Loucy (cell line): ENCODE measurements at regions not wholly inside any gene's neighbourhood (a gene's known extent, or its start where the extent isn't known, plus 50 kb on each side); places are given as distances from the start of the nearest gene placed in this dataset.

Experiments
- H2AFZ ChIP-seq: fragments of 200-600 bp; sonication (generic); 2 replicates; pipeline ENCODE4 v1.6.0; 2016; ENCODE audit warnings: antibody characterized with exemption, mild to moderate bottlenecking, low read length, moderate library complexity
- H3F3A ChIP-seq: fragments of 200-600 bp; 2 replicates; pipeline ENCODE4 v1.6.0; 2016; ENCODE audit warnings: antibody characterized with exemption, low read depth, mild to moderate bottlenecking
- H3K27me3 ChIP-seq: fragments of 200-600 bp; sonication (generic); 2 replicates; pipeline ENCODE4 v1.6.1; 2014; ENCODE audit warnings: low read length, mild to moderate bottlenecking; ENCODE audit not compliant: insufficient read depth, poor library complexity, severe bottlenecking
- H3K36me3 ChIP-seq: fragments of 200-600 bp; sonication (generic); 2 replicates; pipeline ENCODE4 v1.6.1; 2016; ENCODE audit warnings: low read length; ENCODE audit not compliant: insufficient read depth
- H3K4me1 ChIP-seq: fragments of 200-600 bp; sonication (generic); 2 replicates; pipeline ENCODE4 v1.5.1; 2014; ENCODE audit warnings: low read length, mild to moderate bottlenecking; ENCODE audit not compliant: insufficient read depth, poor library complexity, severe bottlenecking
- H3K4me2 ChIP-seq: fragments of 200-600 bp; sonication (generic); 2 replicates; pipeline ENCODE4 v1.6.0; 2014; ENCODE audit warnings: antibody characterized with exemption, low read length, low read depth, mild to moderate bottlenecking; ENCODE audit not compliant: poor library complexity, severe bottlenecking
- H3K4me3 ChIP-seq: fragments of 200-600 bp; sonication (generic); 2 replicates; pipeline ENCODE4 v1.5.1; 2014; ENCODE audit warnings: low read length, mild to moderate bottlenecking, mixed read lengths; ENCODE audit not compliant: poor library complexity, severe bottlenecking
- H3K79me2 ChIP-seq: fragments of 200-600 bp; sonication (generic); 2 replicates; pipeline ENCODE4 v1.6.1; 2014; ENCODE audit warnings: low read length; ENCODE audit not compliant: insufficient read depth
- H3K9ac ChIP-seq: fragments of 200-600 bp; sonication (generic); 2 replicates; pipeline ENCODE4 v1.6.0; 2014; ENCODE audit warnings: mild to moderate bottlenecking, low read depth, low read length, moderate library complexity; ENCODE audit not compliant: poor library complexity, severe bottlenecking
- H3K9me2 ChIP-seq: fragments of 200-600 bp; sonication (generic); replicated peaks from 2 replicates; pipeline ENCODE4 v1.6.1; 2016; ENCODE audit warnings: low read depth, low read length, mixed read lengths
- H3K9me3 ChIP-seq: fragments of 200-600 bp; sonication (generic); 2 replicates; pipeline ENCODE4 v1.6.1; 2014; ENCODE audit warnings: mild to moderate bottlenecking, antibody characterized with exemption, low read length, low read depth; ENCODE audit not compliant: insufficient read depth
- H4K20me1 ChIP-seq: fragments of 200-600 bp; sonication (generic); 2 replicates; pipeline ENCODE4 v1.6.0; 2014; ENCODE audit warnings: antibody characterized with exemption, low read length, mild to moderate bottlenecking; ENCODE audit not compliant: insufficient read depth, poor library complexity, severe bottlenecking
- CTCF ChIP-seq: fragments of 200-600 bp; sonication (generic); conservative IDR thresholded peaks from 2 replicates; pipeline ENCODE4 v1.5.1; 2014; ENCODE audit warnings: mild to moderate bottlenecking, antibody characterized with exemption, low read length
- EZH2phosphoT487 ChIP-seq: fragments of 200-600 bp; IDR thresholded peaks from 2 replicates; pipeline ENCODE4 v1.6.1; 2018; ENCODE audit warnings: antibody characterized with exemption, mild to moderate bottlenecking, moderate library complexity, borderline replicate concordance

GRCh38 chr15:29903785-29904464 lies 81.7 kb upstream of the TJP1 start:
- Histone ChIP-seq H4K20me1 (no peaks in the 10 kb centered on the region), H3K4me2 (no peak overlapping the region)
- TF ChIP-seq CTCF: no peak
- no peak for TF ChIP-seq EZH2phosphoT487

GRCh38 chr15:29903028-29903427 lies 80.8 kb upstream of the TJP1 start:
- Histone ChIP-seq H3K36me3 (no peaks in the 10 kb centered on the region), H3K9me2 (no peaks in the 10 kb centered on the region)

More at GRCh38 chr15:29903785-29904464, 81.7 kb upstream of the TJP1 start:
- H3F3A ChIP-seq: no peaks in the 10 kb centered on the region
- H3K9ac ChIP-seq: no peak overlapping the region
- H3K9me2 ChIP-seq: no peaks in the 10 kb centered on the region
- no peaks in the 10 kb centered on the region for H3K79me2 ChIP-seq
- no peaks in the 10 kb centered on the region for H3K9me3 ChIP-seq
- H2AFZ ChIP-seq: no peak overlapping the region
- H3K4me1 ChIP-seq: no peaks in the 10 kb centered on the region
- no peaks in the 10 kb centered on the region for H3K36me3 ChIP-seq
- H3K27me3 ChIP-seq: no peaks in the 10 kb centered on the region
- no peak overlapping the region for H3K4me3 ChIP-seq

GRCh38 chr15:29900237-29901189 lies 78.2 kb upstream of the TJP1 start:
- TF ChIP-seq CTCF (no peak), EZH2phosphoT487 (no peak)
- Histone ChIP-seq H3K9me3 (no peaks in the 10 kb centered on the region; the same call in 1 of the 2 replicates), H3K4me3 (no peak overlapping the region), H3K27me3 (no peaks in the 10 kb centered on the region), H3K4me2 (no peak overlapping the region), H3K4me1 (no peaks in the 10 kb centered on the region), H3F3A (no peaks in the 10 kb centered on the region), H4K20me1 (no peaks in the 10 kb centered on the region), H2AFZ (no peak overlapping the region), H3K79me2 (no peaks in the 10 kb centered on the region), H3K36me3 (no peaks in the 10 kb centered on the region), H3K9me2 (no peaks in the 10 kb centered on the region), H3K9ac (no peak overlapping the region)

More at GRCh38 chr15:29903028-29903427, 80.8 kb upstream of the TJP1 start:
- H3K27me3 ChIP-seq: no peaks in the 10 kb centered on the region
- H3F3A ChIP-seq: no peaks in the 10 kb centered on the region
- H3K4me2 ChIP-seq: no peak overlapping the region
- H3K79me2 ChIP-seq: no peaks in the 10 kb centered on the region
- no peak overlapping the region for H3K9ac ChIP-seq
- no peak overlapping the region for H3K4me3 ChIP-seq
- no peaks in the 10 kb centered on the region for H4K20me1 ChIP-seq
- no peaks in the 10 kb centered on the region for H3K4me1 ChIP-seq
- H2AFZ ChIP-seq: no peak overlapping the region
- no peaks in the 10 kb centered on the region; the same call in 1 of the 2 replicates for H3K9me3 ChIP-seq
- TF ChIP-seq CTCF (no peak), EZH2phosphoT487 (no peak)
